HG03060 (cell line): ENCODE measurements at regions not wholly inside any gene's neighbourhood (a gene's known extent, or its start where the extent isn't known, plus 50 kb on each side); places are given as distances from the start of the nearest gene placed in this dataset.

Experiments used
- ATAC-seq: cut with Tn5 transposase; IDR thresholded peaks from one replicate; pipeline ENCODE4 v1.9.1; 2021; ENCODE audit warnings: low read depth, moderate number of reproducible peaks; ENCODE audit not compliant: unreplicated experiment

- ATAC-seq: no peak
These were observed 221.1 kb upstream of the TLE3 start for GRCh38 chr15:70318594-70319465.

GRCh38 chr15:70316059-70316600, 218.4 kb upstream of the TLE3 start:
- ATAC-seq: no peak

DNA sequence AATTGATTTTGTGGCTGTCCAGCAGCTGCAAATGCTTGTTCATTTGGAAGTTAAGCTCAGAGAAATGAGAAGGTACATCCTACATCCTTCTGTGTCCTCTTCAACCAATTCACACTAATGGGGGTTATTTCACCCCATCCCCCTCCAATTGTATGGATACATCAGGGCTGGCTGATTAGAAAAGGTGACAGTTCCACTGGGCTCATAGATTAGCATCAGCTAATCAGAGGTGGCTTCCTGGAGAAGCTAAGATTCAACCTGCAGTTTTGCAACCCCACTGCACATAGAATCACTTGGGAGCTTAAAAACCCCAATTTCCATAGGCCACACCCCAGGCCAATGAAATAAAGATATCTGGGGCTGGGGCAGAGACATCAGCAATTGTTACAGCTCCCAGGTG, 217.7 kb upstream of the TLE3 start:
- ATAC-seq: no peak

DNA sequence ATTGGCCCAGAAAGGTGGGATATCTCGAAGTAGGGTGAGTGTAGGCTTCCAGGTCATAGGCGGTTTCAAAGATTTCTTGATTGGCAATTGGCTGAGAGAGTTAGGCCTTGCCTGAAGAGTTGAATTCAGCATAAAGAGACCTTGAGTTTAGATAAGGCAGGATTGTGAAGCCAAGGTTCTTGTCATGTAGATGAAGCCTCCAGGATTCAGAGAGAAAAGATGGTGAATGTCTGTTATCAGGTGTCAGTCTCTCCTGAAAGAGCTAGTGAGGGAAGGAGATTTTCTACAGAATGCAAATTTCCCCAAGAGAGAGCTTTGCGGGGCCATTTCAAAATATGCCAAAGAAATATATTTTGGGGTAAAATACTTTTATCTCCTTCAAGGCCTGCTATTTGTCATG, 217.0 kb upstream of the TLE3 start:
- no peak for ATAC-seq

DNA sequence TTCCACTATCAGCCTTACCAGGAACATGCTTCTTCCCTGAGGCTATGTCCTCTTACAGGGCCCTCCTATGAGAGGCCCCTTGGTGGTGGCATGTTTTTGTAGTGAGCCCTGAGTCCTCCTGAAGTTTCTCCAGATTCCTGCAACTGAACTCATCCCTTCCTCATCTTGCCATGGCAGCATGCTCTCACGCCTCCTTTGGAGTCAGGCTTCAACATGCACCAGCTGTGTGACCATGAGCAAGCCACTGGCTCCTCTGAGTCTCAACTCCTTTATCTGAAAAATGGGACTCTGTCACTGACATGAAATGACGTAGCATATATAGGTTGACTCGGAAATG, 216.3 kb upstream of the TLE3 start:
- ATAC-seq: no peak

DNA sequence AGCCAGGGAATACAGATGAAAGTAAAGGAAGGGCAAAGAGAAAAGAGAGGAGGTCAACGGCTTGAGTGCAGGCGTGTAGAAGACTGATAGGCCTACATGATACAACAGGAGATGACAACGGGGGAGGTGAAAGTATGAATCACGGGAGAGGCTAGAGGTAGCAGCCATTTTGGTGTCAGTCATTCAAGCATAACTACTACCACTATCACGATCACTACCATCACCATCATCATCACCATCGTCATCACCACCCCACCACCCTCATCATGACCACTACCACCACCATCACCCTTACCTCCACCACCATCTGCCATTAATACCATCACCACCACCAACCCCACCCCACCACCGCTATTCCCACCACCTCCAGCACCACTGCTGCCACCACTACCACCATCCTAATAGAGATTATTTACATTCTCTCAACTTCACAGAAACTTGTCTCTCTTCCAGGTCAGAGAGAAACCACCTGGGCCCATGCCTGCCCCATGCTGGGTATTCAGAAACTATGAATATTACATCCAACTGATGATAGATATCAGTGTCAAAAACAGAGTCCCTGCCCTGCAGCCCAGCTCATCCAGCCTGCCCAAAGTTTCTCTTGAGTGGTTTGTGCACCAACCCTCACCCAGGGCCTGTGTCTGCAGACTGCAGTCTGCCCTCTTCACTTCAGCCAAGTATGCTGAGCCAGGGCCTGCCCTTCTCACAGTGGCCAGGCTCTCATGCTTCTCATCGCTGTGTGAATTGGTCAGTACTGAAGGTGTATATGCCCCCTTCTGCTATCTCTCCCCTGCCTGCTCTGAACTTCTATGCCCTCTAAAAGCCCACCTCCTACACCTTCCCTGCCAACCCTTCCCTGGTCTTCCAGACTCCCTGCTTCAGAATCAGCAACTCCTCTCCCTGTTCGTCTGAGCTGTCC, 215.6 kb upstream of the TLE3 start:
- ATAC-seq: no peak

GRCh38 chr15:70311821-70312220, 214.1 kb upstream of the TLE3 start:
- ATAC-seq: no peak

GRCh38 chr15:70309716-70310115, 212.0 kb upstream of the TLE3 start:
- ATAC-seq: no peak

GRCh38 chr15:70308735-70309434, 211.2 kb upstream of the TLE3 start:
- ATAC-seq: no peak

- peak; percentile 75 for ATAC-seq
These were observed 210.5 kb upstream of the TLE3 start for GRCh38 chr15:70308011-70308734.

- ATAC-seq: no peak
These were observed 208.9 kb upstream of the TLE3 start for GRCh38 chr15:70306582-70306981.

DNA sequence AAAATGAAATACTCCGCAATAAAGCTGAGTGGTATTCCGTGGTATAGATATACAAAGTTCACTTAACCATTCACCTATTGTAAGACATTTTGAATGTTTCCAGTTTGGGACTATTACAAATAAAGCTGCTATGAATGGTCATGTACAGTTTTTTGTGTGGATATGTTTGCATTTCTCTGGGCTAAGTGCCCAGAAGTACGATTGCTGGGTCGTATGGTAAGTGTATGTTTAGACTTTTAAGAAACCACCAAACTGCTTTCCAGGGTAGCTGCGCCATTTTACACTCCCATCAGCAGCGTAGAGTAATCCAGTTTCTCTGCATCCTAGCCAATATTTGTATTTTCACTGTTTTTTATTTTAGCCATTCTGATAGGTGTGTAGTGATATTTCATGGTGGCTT, 208.4 kb upstream of the TLE3 start:
- ATAC-seq: no peak

- ATAC-seq: no peak
These were observed 206.3 kb upstream of the TLE3 start for GRCh38 chr15:70303981-70304380.

DNA sequence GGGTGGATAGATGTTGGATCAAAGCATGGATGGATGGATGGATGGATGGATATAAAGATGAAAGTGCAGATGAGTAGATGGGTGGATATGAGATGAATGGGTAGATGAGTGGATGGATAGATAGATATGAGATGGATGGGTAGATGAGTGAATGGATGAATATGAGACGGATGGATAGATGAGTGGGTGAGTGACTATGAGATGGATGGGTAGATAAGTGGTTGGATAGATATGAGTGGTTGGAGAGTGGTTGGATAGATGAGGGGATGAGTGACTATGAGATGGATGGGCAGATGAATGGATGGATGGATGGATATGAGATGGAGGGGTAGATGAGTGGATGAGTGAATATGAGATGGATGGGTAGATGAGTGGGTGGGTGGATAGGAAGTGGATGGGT, 204.6 kb upstream of the TLE3 start:
- no peak for ATAC-seq

- ATAC-seq: no peak
These were observed 203.7 kb upstream of the TLE3 start for GRCh38 chr15:70301396-70301795.

DNA sequence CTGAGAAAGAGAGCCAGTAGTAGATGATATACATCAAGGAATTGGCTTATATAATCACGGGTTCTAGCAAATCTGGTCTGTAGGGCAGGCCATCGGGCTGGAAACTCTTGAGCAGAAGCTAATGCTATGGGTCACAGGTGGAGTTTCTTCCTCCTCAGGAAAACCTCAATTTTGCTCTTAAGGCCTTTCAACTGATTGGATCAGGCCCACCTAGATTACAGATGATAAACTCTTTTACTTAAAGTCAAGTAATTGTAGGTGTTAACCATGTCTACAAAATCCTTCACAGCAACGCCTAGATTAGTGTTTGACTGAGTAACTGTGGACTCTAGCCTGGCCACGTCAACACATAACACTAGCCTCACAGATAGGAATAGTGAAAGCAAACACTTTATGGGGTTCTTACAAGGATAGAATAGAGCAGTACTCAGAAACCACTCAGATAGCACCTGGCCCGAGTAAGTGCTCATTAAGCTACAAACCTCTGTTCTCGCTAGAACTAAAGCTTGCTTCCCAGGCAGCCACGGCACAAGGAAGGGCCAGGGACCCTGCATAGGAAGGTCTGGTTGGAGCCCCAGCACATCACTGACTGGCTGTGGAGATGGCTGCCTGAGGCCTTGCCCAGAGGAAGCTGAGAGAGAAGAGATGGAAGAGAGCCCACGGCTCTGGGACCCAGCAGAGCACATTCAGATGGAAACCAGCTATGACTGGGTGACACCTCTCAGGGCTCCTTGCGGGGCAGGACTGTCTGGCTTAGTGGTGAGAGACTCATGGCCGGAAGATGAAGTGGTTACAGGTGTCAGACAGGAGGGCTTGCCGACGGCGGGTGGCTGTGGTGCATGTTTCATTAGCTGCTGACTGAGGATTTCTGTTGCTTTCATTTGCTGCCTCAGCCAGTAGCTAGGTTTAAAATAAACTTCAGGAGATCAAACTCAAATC, 202.5 kb upstream of the TLE3 start:
- ATAC-seq: peak; percentile 95

DNA sequence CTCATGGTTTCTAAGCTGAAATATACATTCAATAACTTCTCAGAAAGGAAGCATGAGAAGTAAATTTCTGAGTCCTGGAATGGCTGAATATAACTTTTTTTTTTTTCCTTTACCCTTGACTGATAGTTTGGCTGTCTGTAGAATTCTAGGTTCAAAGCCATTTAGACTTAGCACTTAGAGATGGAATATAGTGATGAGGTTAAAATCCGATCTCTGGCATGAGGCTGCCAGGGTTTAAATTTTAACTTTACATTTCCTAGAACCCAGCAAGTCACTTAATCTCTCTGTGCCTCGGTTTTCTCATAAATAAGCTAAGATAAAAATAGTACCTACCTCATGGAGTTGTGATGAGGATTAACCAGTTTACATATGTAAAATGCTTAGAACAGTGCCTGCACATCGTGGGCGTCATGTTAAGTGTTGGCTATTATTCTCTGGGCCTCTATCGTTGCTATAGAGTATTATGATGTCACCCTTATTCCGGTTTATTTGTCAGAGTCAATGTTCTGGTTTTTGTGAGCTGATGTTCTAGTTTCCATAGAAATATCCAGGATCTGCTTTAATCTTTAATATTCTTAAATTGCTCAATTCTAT, 199.8 kb upstream of the TLE3 start:
- no peak for ATAC-seq

- no peak for ATAC-seq
These were observed 197.1 kb upstream of the TLE3 start for GRCh38 chr15:70294731-70295305.
